IPS-20b (cell line): ENCODE measurements at regions not wholly inside any gene's neighbourhood (a gene's known extent, or its start where the extent isn't known, plus 50 kb on each side); places are given as distances from the start of the nearest gene placed in this dataset.
"Not testable (repeated sequence)": the region's sequence is repeated elsewhere in the genome, so short reads cannot be mapped to it uniquely, and the experiment has no call there.

Experiments
- H3K27ac ChIP-seq: one replicate; pipeline ENCODE4 v1.5.1; 2013; ENCODE audit warnings: low read length
- H3K27me3 ChIP-seq: 2 replicates; pipeline ENCODE4 v1.6.1; 2013; ENCODE audit warnings: mild to moderate bottlenecking, low read length, inconsistent platforms; ENCODE audit not compliant: insufficient read depth
- H3K36me3 ChIP-seq: 2 replicates; pipeline ENCODE4 v1.6.1; 2013; ENCODE audit warnings: low read depth, mild to moderate bottlenecking, inconsistent platforms, low read length, moderate library complexity; ENCODE audit not compliant: insufficient read depth
- H3K4me1 ChIP-seq: 2 replicates; pipeline ENCODE4 v1.6.1; 2013; ENCODE audit warnings: mild to moderate bottlenecking, control low read depth, inconsistent platforms, low read length, moderate library complexity; ENCODE audit not compliant: insufficient read depth
- H3K4me3 ChIP-seq: 2 replicates; pipeline ENCODE4 v1.5.1; 2013; ENCODE audit warnings: mild to moderate bottlenecking, low read length, inconsistent platforms
- H3K9ac ChIP-seq: 2 replicates; pipeline ENCODE4 v1.6.1; 2013; ENCODE audit warnings: low read depth, mild to moderate bottlenecking, inconsistent platforms, low read length, moderate library complexity
- H3K9me3 ChIP-seq: 2 replicates; pipeline ENCODE4 v1.6.1; 2013; ENCODE audit warnings: mild to moderate bottlenecking, low read depth, low read length, inconsistent platforms; ENCODE audit not compliant: insufficient read depth

GRCh38 chr1:8118736-8119135 is 92.6 kb upstream of the ERRFI1 start:
- H3K9ac ChIP-seq, H3K4me3 ChIP-seq, H3K9me3 ChIP-seq, H3K4me1 ChIP-seq, H3K36me3 ChIP-seq, H3K27ac ChIP-seq, H3K27me3 ChIP-seq: not testable (repeated sequence)

- no peak overlapping the region for H3K4me3 ChIP-seq
- H3K9ac ChIP-seq = no peak overlapping the region
- H3K36me3 ChIP-seq = no peaks in the 10 kb centered on the region
- no peaks in the 10 kb centered on the region for H3K9me3 ChIP-seq
- H3K27ac ChIP-seq = no peak overlapping the region
- 0 out of 2 replicates have a peak, but pooled peaks cover 3% of the 10 kb centered on the region for H3K27me3 ChIP-seq
- H3K4me1 ChIP-seq = peaks cover 2% of the 10 kb centered on the region; the same call in 1 of the 2 replicates
These were observed 91.9 kb upstream of the ERRFI1 start for GRCh38 chr1:8118031-8118451.

- Histone ChIP-seq H3K36me3 (no peaks in the 10 kb centered on the region), H3K9me3 (no peaks in the 10 kb centered on the region), H3K27me3 (0 out of 2 replicates have a peak, but pooled peaks cover 3% of the 10 kb centered on the region), H3K4me3 (no peak overlapping the region), H3K4me1 (peaks cover 2% of the 10 kb centered on the region; the same call in 1 of the 2 replicates), H3K27ac (no peak overlapping the region), H3K9ac (no peak overlapping the region)
These were observed 90.8 kb upstream of the ERRFI1 start for GRCh38 chr1:8116894-8117264.

- H3K27me3 ChIP-seq = no peaks in the 10 kb centered on the region
- H3K9me3 ChIP-seq = no peaks in the 10 kb centered on the region
- H3K27ac ChIP-seq = no peak overlapping the region
- no peak overlapping the region for H3K4me3 ChIP-seq
- H3K9ac ChIP-seq = no peak overlapping the region
- H3K4me1 ChIP-seq = peaks cover 2% of the 10 kb centered on the region; the same call in 1 of the 2 replicates
- no peaks in the 10 kb centered on the region for H3K36me3 ChIP-seq
These were observed 89.7 kb upstream of the ERRFI1 start for GRCh38 chr1:8115769-8116167.

GRCh38 chr1:8115031-8115768 is 89.1 kb upstream of the ERRFI1 start:
- Histone ChIP-seq H3K9me3 (no peaks in the 10 kb centered on the region), H3K27me3 (no peaks in the 10 kb centered on the region), H3K27ac (no peak overlapping the region), H3K36me3 (no peaks in the 10 kb centered on the region), H3K4me3 (no peak overlapping the region), H3K9ac (no peak overlapping the region), H3K4me1 (peaks cover 2% of the 10 kb centered on the region; the same call in 1 of the 2 replicates)

GRCh38 chr1:8113262-8114220 is 87.4 kb upstream of the ERRFI1 start:
- Histone ChIP-seq H3K9me3 (0 out of 2 replicates have a peak, but pooled peaks cover 2% of the 10 kb centered on the region), H3K9ac (no peak overlapping the region), H3K27me3 (no peaks in the 10 kb centered on the region), H3K27ac (no peak overlapping the region), H3K4me1 (peaks cover 2% of the 10 kb centered on the region; the same call in 1 of the 2 replicates), H3K36me3 (no peaks in the 10 kb centered on the region), H3K4me3 (no peak overlapping the region)

GRCh38 chr1:8112611-8113261 is 86.6 kb upstream of the ERRFI1 start:
- H3K9ac ChIP-seq = no peak overlapping the region
- H3K4me3 ChIP-seq = no peak overlapping the region
- H3K27ac ChIP-seq = no peak overlapping the region
- H3K4me1 ChIP-seq = no peaks in the 10 kb centered on the region
- H3K9me3 ChIP-seq = 0 out of 2 replicates have a peak, but pooled peaks cover 2% of the 10 kb centered on the region
- no peaks in the 10 kb centered on the region for H3K36me3 ChIP-seq
- no peaks in the 10 kb centered on the region for H3K27me3 ChIP-seq

- Histone ChIP-seq H3K36me3 (no peaks in the 10 kb centered on the region), H3K9me3 (0 out of 2 replicates have a peak, but pooled peaks cover 2% of the 10 kb centered on the region), H3K9ac (no peak overlapping the region), H3K4me3 (no peak overlapping the region), H3K4me1 (no peaks in the 10 kb centered on the region), H3K27ac (no peak overlapping the region), H3K27me3 (no peaks in the 10 kb centered on the region)
These were observed 85.5 kb upstream of the ERRFI1 start for GRCh38 chr1:8111560-8111959.

- H3K27me3 ChIP-seq = no peaks in the 10 kb centered on the region
- H3K9ac ChIP-seq = no peak overlapping the region
- H3K4me3 ChIP-seq = no peak overlapping the region
- no peaks in the 10 kb centered on the region for H3K36me3 ChIP-seq
- H3K4me1 ChIP-seq = no peaks in the 10 kb centered on the region
- 0 out of 2 replicates have a peak, but pooled peaks cover 2% of the 10 kb centered on the region for H3K9me3 ChIP-seq
- no peak overlapping the region for H3K27ac ChIP-seq
These were observed 83.1 kb upstream of the ERRFI1 start for GRCh38 chr1:8109216-8109615.

- no peak overlapping the region for H3K9ac ChIP-seq
- H3K27ac ChIP-seq = no peak overlapping the region
- no peaks in the 10 kb centered on the region for H3K4me1 ChIP-seq
- no peak overlapping the region for H3K4me3 ChIP-seq
- H3K9me3 ChIP-seq = 0 out of 2 replicates have a peak, but pooled peaks cover 2% of the 10 kb centered on the region
- H3K27me3 ChIP-seq = no peaks in the 10 kb centered on the region
- no peaks in the 10 kb centered on the region for H3K36me3 ChIP-seq
These were observed 81.8 kb upstream of the ERRFI1 start for GRCh38 chr1:8107897-8108296.
